ENCODE measurements at regions not wholly inside any gene's neighbourhood (a gene's known extent, or its start where the extent isn't known, plus 50 kb on each side); places are given as distances from the start of the nearest gene placed in this dataset.

- no peak for TF ChIP-seq JUND (IDR thresholded peaks at IDR 0.05)
- TF ChIP-seq CTCF (IDR thresholded peaks at IDR 0.05; ENCODE audit: low read depth, low read length, missing input control), result no peak
- no peak for TF ChIP-seq ZBTB33 (IDR thresholded peaks at IDR 0.05)
- no peak for TF ChIP-seq GABPA (IDR thresholded peaks at IDR 0.05 in 1 of 2, conservative IDR thresholded peaks at IDR 0.05 in 1 of 2)
- TF ChIP-seq MAX (IDR thresholded peaks at IDR 0.05), result no peak
- TF ChIP-seq RAD21 (IDR thresholded peaks at IDR 0.05), result no peak
- no peak for TF ChIP-seq REST (IDR thresholded peaks at IDR 0.05)
- no peak for TF ChIP-seq SP1 (IDR thresholded peaks at IDR 0.05)
- no peak for TF ChIP-seq ATF3 (IDR thresholded peaks at IDR 0.05)
- no peak for TF ChIP-seq TAF1 (conservative IDR thresholded peaks at IDR 0.05)
- no peak for TF ChIP-seq NR2F2 (IDR thresholded peaks at IDR 0.05)
Observed at GRCh38 chr7:123366626-123367025, 166.9 kb upstream of the SLC13A1 start.

All from liver (tissue), 3 donors.